NCI-H1694 treated with DMSO at 0.1 percent for 48 hours (cell line): ENCODE measurements at regions not wholly inside any gene's neighbourhood (a gene's known extent, or its start where the extent isn't known, plus 50 kb on each side); places are given as distances from the start of the nearest gene placed in this dataset.
"Not testable (repeated sequence)": the region's sequence is repeated elsewhere in the genome, so short reads cannot be mapped to it uniquely, and the experiment has no call there.

ENCODE experiments used
- DNase-seq: peaks from one replicate; lab custom pipeline; 2025; lab: John Stamatoyannopoulos, UW

- DNase-seq: no peak
These were observed 882.7 kb upstream of the PCDH10 start for GRCh38 chr4:132266374-132266773.

GRCh38 chr4:132267321-132267720, 881.8 kb upstream of the PCDH10 start:
- no peak for DNase-seq

DNA sequence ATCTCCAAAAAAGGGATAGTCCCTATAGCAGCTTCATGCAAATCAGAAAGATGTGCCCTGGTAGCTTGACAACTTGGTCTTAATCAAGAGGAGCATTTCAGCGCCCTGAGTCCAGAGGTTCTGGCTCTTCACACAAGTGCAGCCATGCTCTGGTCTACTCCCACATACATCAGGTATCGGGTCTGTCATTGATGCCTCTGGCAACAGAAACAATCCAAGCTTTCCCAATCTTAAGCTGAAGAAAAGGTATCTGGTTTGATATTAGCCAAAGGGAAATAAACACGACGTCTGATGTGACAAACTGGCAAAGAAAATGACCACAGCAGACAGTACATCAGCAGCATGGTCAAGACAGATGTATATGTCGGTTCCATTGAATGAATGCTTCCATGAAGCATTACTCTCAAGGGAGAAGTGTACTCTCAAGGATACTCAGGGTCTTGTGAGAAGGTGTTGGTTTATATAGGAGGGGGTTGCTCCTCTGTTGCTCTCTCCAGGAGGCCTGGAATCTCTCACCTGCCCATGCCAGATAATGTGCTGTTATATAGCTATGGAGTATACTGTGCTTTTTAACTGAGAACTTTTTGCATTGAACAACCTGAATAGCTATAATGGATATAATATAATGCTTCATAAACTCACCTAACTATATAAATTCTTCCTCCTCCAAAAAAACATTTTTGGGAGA, 879.6 kb upstream of the PCDH10 start:
- DNase-seq: no peak

DNA sequence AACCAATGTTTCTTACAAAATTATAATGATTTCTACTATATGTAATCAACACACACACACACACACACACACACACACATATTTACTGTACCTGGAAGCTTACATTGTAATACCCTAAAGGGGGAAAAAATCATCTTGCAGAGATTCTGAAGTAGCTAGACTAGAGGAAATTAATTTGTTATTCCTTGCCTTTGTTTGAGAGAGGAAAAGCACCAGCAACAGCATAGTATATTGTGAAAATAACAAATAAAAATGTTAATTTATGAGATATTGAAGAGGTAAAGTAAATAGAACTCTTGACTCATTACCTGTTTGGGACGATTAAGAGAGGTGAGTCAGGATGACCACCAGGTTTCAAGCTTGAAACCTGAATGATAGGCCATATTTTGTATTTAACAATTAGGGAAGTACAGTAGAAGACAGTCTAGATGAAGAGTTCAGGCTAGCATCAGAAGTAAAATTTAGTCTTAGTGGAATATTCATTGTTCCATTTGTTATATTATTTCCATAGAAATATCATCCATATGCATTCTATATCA, 873.4 kb upstream of the PCDH10 start:
- no peak for DNase-seq

- DNase-seq: no peak
These were observed 872.9 kb upstream of the PCDH10 start for GRCh38 chr4:132276185-132276584.

- DNase-seq: no peak
These were observed 872.1 kb upstream of the PCDH10 start for GRCh38 chr4:132276989-132277388.

DNA sequence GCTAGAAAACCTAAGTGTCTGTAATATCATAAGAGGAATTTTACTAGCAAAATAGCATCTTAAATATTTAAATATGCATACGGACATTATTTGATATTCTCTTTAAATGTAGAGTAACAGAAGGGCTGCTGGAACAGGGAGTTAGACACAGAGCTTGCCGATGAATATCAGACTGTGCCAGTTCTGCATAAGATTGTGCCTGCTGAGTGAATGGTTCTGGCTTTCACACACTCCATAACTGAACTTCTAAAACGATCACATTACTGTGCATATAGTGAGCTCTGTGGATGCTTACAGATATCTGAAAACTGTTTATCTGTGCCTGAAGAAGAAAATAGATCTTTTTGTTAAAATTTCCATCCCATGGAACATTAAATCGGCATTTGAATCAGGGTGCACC, 867.4 kb upstream of the PCDH10 start:
- no peak for DNase-seq

GRCh38 chr4:132284910-132285426, 864.1 kb upstream of the PCDH10 start:
- no peak for DNase-seq

DNA sequence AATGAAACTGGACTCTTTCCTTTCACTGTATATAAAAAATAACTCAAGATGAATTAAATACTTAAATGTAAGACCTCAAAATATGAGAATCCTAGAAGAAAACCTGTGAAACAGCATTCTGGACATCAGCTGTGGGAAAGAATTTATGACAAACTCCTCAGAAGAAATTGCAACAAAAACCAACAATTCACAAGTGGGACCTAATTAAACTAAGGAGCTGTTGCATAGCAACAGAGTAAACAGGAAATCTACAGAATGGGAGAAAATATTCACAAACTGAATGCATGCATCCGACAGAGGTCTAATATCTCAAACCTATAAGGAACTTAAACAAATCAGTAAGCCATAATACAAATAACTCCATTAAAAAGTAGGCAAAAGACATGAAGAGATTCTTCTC, 851.7 kb upstream of the PCDH10 start:
- no peak for DNase-seq

DNA sequence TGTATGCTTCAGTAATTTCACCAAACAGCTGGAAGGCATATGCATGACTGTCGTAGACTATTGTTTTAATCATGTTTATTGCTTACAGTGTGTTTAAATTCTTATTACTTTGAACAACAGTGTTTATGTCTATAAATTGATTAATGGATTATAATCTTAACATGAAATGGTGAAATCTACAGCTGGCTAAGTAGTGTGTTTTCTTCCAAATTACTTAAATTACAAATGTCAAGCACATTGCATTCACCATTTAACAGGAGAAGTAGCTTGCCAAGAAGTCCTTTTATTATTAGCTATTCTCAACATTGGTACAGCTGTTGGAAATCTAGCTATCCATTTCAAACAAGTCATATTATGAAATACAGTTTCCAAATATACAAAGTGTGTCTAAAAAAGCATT, 849.3 kb upstream of the PCDH10 start:
- no peak for DNase-seq

- DNase-seq: no peak
These were observed 836.6 kb upstream of the PCDH10 start for GRCh38 chr4:132312521-132312920.

DNA sequence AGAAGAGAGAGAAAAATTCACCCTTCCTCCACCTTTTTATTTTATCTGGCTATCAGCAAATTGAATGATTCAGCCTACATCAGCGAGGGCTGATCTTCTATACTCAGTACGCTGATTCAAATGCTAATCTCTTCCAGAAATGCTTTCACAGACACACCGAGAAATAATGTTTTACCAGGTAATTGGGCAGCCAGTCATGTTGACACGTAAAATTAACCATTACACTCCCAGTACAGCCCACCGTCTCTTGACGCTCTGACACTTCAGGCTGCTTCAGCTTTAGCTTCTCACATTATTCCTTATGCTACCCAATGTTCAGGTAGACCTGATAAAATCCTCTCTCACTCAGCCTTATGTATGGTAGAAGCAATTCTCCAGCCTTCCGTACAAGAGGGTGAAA, 835.2 kb upstream of the PCDH10 start:
- DNase-seq: no peak

- DNase-seq: no peak
These were observed 832.4 kb upstream of the PCDH10 start for GRCh38 chr4:132316738-132317137.

DNA sequence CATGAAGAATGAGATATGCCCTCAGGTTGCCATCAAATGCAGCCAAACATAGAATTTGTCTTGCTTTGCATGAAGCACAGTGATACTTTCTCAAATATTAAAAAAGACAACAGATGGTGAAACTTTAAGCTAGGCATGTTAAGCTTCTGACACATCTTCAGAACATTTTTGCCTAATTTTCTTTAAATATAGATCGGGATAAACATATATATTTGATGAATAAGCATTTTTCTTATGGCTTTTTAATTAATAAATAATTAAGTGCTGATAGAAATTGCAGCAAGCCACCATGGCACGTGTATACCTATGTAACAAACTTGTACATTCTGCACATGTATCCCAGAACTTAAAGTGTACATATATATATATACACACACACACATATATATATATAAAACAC, 831.2 kb upstream of the PCDH10 start:
- DNase-seq: no peak

- no peak for DNase-seq
These were observed 820.3 kb upstream of the PCDH10 start for GRCh38 chr4:132328761-132329160.

GRCh38 chr4:132330994-132331393, 818.1 kb upstream of the PCDH10 start:
- no peak for DNase-seq

DNA sequence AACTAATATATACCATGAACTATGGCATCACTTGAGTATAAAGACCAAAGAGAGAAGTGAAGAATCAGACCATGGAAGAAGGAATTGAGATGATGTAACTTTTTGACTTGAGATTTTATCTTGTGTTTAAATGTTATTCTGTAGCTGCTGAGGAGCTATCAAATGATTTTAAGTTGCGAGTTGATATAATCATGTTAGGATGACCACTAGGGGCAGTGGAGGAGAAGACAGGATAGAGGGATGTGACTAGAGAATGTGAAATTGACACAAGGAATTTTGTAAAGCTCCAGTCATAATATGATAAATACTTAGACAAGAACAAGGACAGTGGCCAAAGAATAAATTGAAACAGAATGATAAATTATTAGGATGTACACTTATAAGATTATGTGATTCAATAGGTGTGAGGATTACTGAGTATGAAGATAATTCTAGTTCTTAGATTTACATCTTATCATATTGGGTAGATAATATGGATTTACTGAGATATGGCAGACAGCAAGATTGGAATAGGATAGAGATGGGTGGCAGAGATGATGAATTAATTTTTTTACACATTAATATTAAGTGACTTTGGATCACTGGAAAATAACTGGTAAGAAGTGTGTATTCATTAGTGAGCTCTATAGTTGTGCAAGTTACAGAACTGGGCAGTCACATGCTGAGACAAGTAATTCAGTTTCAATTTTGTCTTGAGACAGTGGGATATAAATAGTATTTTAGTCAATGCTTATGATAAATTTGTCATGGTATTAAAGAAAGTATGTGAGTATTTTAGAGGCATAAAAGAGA, 816.0 kb upstream of the PCDH10 start:
- DNase-seq: no peak

DNA sequence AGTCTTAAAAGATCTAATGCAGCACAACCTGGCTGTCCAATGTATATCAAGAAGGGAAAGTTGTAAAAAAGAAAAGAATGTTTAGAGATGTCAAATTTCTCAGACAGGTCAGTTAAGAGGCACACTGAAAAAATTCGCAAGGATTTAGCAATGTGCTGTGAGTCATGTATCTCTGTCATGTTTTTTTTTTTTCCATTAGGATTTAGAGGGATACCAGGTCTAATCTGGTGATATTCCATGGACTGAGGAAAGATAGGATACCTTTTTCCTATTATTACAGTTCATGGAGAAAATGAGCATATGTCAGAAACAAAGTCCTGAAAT, 815.4 kb upstream of the PCDH10 start:
- DNase-seq: no peak

GRCh38 chr4:132334081-132334480, 815.0 kb upstream of the PCDH10 start:
- no peak for DNase-seq

DNA sequence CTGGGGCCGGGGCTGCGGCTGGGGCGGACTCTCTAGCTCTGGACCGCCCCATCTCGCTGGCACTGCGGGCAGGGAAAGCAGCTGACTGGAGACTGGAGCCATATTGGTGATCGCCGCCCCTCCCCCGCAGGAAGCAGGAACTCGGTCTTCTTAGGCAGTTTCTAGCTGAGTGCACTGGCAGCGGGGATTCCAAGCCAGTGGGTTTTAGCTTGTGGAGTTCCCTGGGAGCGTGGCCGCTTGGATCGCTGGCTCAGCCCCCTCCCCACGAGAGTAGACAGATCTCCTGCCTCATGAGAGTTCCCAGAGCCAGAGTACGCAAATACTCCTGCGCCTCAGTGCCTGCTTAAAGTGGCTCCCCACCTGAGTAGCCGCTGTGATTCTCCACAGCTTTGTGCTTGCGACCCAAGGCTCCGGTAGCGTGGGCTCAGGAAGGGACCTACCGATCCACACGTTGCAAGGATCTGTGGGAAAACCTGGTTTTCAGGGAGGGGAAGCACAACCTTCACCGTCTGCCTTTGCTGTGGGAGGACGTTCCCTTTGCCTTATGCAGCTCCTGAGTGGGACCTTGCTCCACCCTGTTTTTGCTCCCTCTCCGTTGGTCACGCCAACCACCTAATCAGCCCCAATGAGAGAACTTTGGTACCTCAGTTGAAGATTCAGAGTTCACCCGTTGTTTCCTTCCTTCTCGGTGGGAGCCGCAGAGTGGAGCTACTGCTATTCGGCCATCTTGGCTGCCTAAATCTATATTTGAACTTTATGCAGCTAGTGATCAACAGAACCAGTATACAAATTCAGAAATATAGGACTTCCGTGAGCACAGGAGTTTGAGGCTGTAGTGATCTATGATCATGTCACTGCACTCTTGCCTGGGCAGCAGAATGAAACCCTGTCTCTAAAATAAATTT, 803.9 kb upstream of the PCDH10 start:
- DNase-seq: peak; percentile 63

GRCh38 chr4:132346016-132346415, 803.1 kb upstream of the PCDH10 start:
- DNase-seq: no peak

DNA sequence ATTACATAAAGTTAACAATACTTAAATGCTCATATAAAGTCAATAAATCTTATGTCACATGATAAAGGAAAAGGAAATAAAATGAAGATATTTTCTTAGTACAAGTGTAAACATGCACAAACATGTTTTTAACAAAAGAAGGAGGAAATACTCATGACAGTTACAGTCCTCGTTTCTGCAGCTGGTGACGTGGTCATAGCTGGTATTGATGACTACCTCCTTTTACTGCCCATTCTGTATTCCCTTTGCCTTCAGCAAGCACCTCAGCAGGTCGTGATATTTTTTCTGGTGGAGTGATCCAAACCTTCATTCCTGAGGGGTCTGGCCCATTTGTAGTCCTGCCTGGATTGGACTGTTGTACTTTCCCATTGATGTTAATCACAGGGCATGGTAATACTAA, 797.5 kb upstream of the PCDH10 start:
- DNase-seq: not testable (repeated sequence)
